ENCODE measurements at regions not wholly inside any gene's neighbourhood (a gene's known extent, or its start where the extent isn't known, plus 50 kb on each side); places are given as distances from the start of the nearest gene placed in this dataset.

GRCh38 chr14:81723956-81724355 is 190.3 kb upstream of the SEL1L start:
- Histone ChIP-seq H3K4me1 (ENCODE audit: control insufficient read depth in 2 of 3, insufficient read depth in 2 of 3, low read depth in 1 of 3, low read length in 3 of 3) (no peaks in the 10 kb centered on the region), H3K27ac (ENCODE audit: low read depth in 2 of 2, low read length in 2 of 2) (no peak overlapping the region), H3K9ac (ENCODE audit: low read length in 3 of 3) (no peak overlapping the region), H3K27me3 (ENCODE audit: control insufficient read depth, insufficient read depth, low read length) (no peaks in the 10 kb centered on the region), H3K4me3 (ENCODE audit: low read length in 3 of 3) (no peak overlapping the region), H3K36me3 (ENCODE audit: control insufficient read depth in 2 of 3, insufficient read depth in 3 of 3, low read length in 3 of 3) (no peaks in the 10 kb centered on the region), H3K9me3 (ENCODE audit: control insufficient read depth in 2 of 3, insufficient read depth in 1 of 3, low read length in 3 of 3) (no peaks in the 10 kb centered on the region)
- DNase-seq (no peak), FAIRE-seq (no peak)
- intact Hi-C loops (cut with DNase I) = no loop called here
- no peak for TF ChIP-seq CTCF (IDR thresholded peaks at IDR 0.05; ENCODE audit: borderline replicate concordance, extremely low read depth, insufficient read depth)

- H3K9ac ChIP-seq (ENCODE audit: low read length in 3 of 3) = no peak overlapping the region
- H3K27me3 ChIP-seq (ENCODE audit: control insufficient read depth, insufficient read depth, low read length) = no peaks in the 10 kb centered on the region
- H3K4me1 ChIP-seq (ENCODE audit: control insufficient read depth in 2 of 3, insufficient read depth in 2 of 3, low read depth in 1 of 3, low read length in 3 of 3) = no peaks in the 10 kb centered on the region
- intact Hi-C loops (cut with DNase I) = no loop called here
- H3K36me3 ChIP-seq (ENCODE audit: control insufficient read depth in 2 of 3, insufficient read depth in 3 of 3, low read length in 3 of 3) = no peaks in the 10 kb centered on the region
- FAIRE-seq (no peak), DNase-seq (peak in 3 of 5 donors; percentile 36 to 86 (median 71))
- H3K9me3 ChIP-seq (ENCODE audit: control insufficient read depth in 2 of 3, insufficient read depth in 1 of 3, low read length in 3 of 3) = no peaks in the 10 kb centered on the region
- no peak for TF ChIP-seq CTCF (IDR thresholded peaks at IDR 0.05; ENCODE audit: borderline replicate concordance, extremely low read depth, insufficient read depth)
- no peak overlapping the region for H3K27ac ChIP-seq (ENCODE audit: low read depth in 2 of 2, low read length in 2 of 2)
- no peak overlapping the region for H3K4me3 ChIP-seq (ENCODE audit: low read length in 3 of 3)
Measured at GRCh38 chr14:81727218-81727617, 193.6 kb upstream of the SEL1L start.

- H3K9me3 ChIP-seq (ENCODE audit: control insufficient read depth in 2 of 3, insufficient read depth in 1 of 3, low read length in 3 of 3) = no peaks in the 10 kb centered on the region
- H3K36me3 ChIP-seq (ENCODE audit: control insufficient read depth in 2 of 3, insufficient read depth in 3 of 3, low read length in 3 of 3) = no peaks in the 10 kb centered on the region
- H3K4me3 ChIP-seq (ENCODE audit: low read length in 3 of 3) = no peak overlapping the region
- FAIRE-seq (no peak), DNase-seq (no peak)
- no peaks in the 10 kb centered on the region for H3K27me3 ChIP-seq (ENCODE audit: control insufficient read depth, insufficient read depth, low read length)
- H3K4me1 ChIP-seq (ENCODE audit: control insufficient read depth in 2 of 3, insufficient read depth in 2 of 3, low read depth in 1 of 3, low read length in 3 of 3) = no peaks in the 10 kb centered on the region
- no peak for TF ChIP-seq CTCF (IDR thresholded peaks at IDR 0.05; ENCODE audit: borderline replicate concordance, extremely low read depth, insufficient read depth)
- H3K27ac ChIP-seq (ENCODE audit: low read depth in 2 of 2, low read length in 2 of 2) = no peak overlapping the region
- H3K9ac ChIP-seq (ENCODE audit: low read length in 3 of 3) = no peak overlapping the region
- intact Hi-C loops (cut with DNase I) = no loop called here
Measured at GRCh38 chr14:81728447-81728846, 194.8 kb upstream of the SEL1L start.

GRCh38 chr14:81729622-81730021 is 196.0 kb upstream of the SEL1L start:
- Histone ChIP-seq H3K36me3 (ENCODE audit: control insufficient read depth in 2 of 3, insufficient read depth in 3 of 3, low read length in 3 of 3) (no peaks in the 10 kb centered on the region), H3K9me3 (ENCODE audit: control insufficient read depth in 2 of 3, insufficient read depth in 1 of 3, low read length in 3 of 3) (no peaks in the 10 kb centered on the region), H3K9ac (ENCODE audit: low read length in 3 of 3) (no peak overlapping the region), H3K27ac (ENCODE audit: low read depth in 2 of 2, low read length in 2 of 2) (no peak overlapping the region), H3K27me3 (ENCODE audit: control insufficient read depth, insufficient read depth, low read length) (no peaks in the 10 kb centered on the region), H3K4me3 (ENCODE audit: low read length in 3 of 3) (no peak overlapping the region), H3K4me1 (ENCODE audit: control insufficient read depth in 2 of 3, insufficient read depth in 2 of 3, low read depth in 1 of 3, low read length in 3 of 3) (no peaks in the 10 kb centered on the region)
- no peak for DNase-seq
- no peak for FAIRE-seq
- intact Hi-C loops (cut with DNase I) = no loop called here
- no peak for TF ChIP-seq CTCF (IDR thresholded peaks at IDR 0.05; ENCODE audit: borderline replicate concordance, extremely low read depth, insufficient read depth)

All from kidney (tissue), 13 donors.